ENCODE measurements at regions not wholly inside any gene's neighbourhood (a gene's known extent, or its start where the extent isn't known, plus 50 kb on each side); places are given as distances from the start of the nearest gene placed in this dataset.

GRCh38 chr13:105572401-105572800 lies 963.1 kb downstream of the EFNB2 start:
- H3K9me3 Mint-ChIP-seq, result peaks cover 20% of the 10 kb centered on the region
- no peak for TF ChIP-seq CTCF (IDR thresholded peaks at IDR 0.05; ENCODE audit: unreplicated experiment)
- H3K4me3 Mint-ChIP-seq, result no peak overlapping the region
- no peaks in the 10 kb centered on the region for H3K27me3 Mint-ChIP-seq (ENCODE audit: low read depth)
- no peak for DNase-seq (ENCODE audit: low spot score in 2 of 2, unreplicated experiment in 2 of 2)
- H3K4me1 Mint-ChIP-seq, result peaks cover 19% of the 10 kb centered on the region
- H3K27ac Mint-ChIP-seq, result no peak overlapping the region
- peaks cover 9% of the 10 kb centered on the region for H3K36me3 Mint-ChIP-seq

GRCh38 chr13:105569816-105570215 lies 965.6 kb downstream of the EFNB2 start:
- TF ChIP-seq CTCF (IDR thresholded peaks at IDR 0.05; ENCODE audit: unreplicated experiment), result no peak
- H3K36me3 Mint-ChIP-seq, result peaks cover 8% of the 10 kb centered on the region
- H3K9me3 Mint-ChIP-seq, result peaks cover 15% of the 10 kb centered on the region
- H3K4me1 Mint-ChIP-seq, result peaks cover 32% of the 10 kb centered on the region
- no peak for DNase-seq (ENCODE audit: low spot score in 2 of 2, unreplicated experiment in 2 of 2)
- no peak overlapping the region for H3K27ac Mint-ChIP-seq
- no peaks in the 10 kb centered on the region for H3K27me3 Mint-ChIP-seq (ENCODE audit: low read depth)
- no peak overlapping the region for H3K4me3 Mint-ChIP-seq

GRCh38 chr13:105567951-105568525 lies 967.4 kb downstream of the EFNB2 start:
- no peak overlapping the region for H3K27ac Mint-ChIP-seq
- TF ChIP-seq CTCF (IDR thresholded peaks at IDR 0.05; ENCODE audit: unreplicated experiment), result no peak
- peaks cover 4% of the 10 kb centered on the region for H3K36me3 Mint-ChIP-seq
- H3K4me1 Mint-ChIP-seq, result peaks cover 30% of the 10 kb centered on the region
- no peaks in the 10 kb centered on the region for H3K27me3 Mint-ChIP-seq (ENCODE audit: low read depth)
- no peak for DNase-seq (ENCODE audit: low spot score in 2 of 2, unreplicated experiment in 2 of 2)
- peaks cover 9% of the 10 kb centered on the region for H3K9me3 Mint-ChIP-seq
- no peak overlapping the region for H3K4me3 Mint-ChIP-seq

GRCh38 chr13:105565136-105565727 lies 970.2 kb downstream of the EFNB2 start:
- DNase-seq (ENCODE audit: low spot score in 2 of 2, unreplicated experiment in 2 of 2), result no peak
- no peak for TF ChIP-seq CTCF (IDR thresholded peaks at IDR 0.05; ENCODE audit: unreplicated experiment)
- Mint-ChIP-seq H3K27me3 (ENCODE audit: low read depth) (no peaks in the 10 kb centered on the region), H3K4me3 (no peak overlapping the region), H3K36me3 (peaks cover 4% of the 10 kb centered on the region), H3K4me1 (peaks cover 19% of the 10 kb centered on the region), H3K27ac (no peak overlapping the region), H3K9me3 (peaks cover 9% of the 10 kb centered on the region)

GRCh38 chr13:105552078-105552477 lies 983.4 kb downstream of the EFNB2 start:
- Mint-ChIP-seq H3K9me3 (peaks cover 16% of the 10 kb centered on the region), H3K27me3 (ENCODE audit: low read depth) (no peaks in the 10 kb centered on the region), H3K36me3 (peaks cover 2% of the 10 kb centered on the region), H3K4me1 (no peaks in the 10 kb centered on the region), H3K27ac (no peak overlapping the region), H3K4me3 (no peak overlapping the region)
- no peak for TF ChIP-seq CTCF (IDR thresholded peaks at IDR 0.05; ENCODE audit: unreplicated experiment)
- no peak for DNase-seq (ENCODE audit: low spot score in 2 of 2, unreplicated experiment in 2 of 2)
